Activated T-cell treated with anti-CD3 and anti-CD28 coated beads for 4 hours (primary cell): ENCODE measurements at regions not wholly inside any gene's neighbourhood (a gene's known extent, or its start where the extent isn't known, plus 50 kb on each side); places are given as distances from the start of the nearest gene placed in this dataset.
"Not testable (repeated sequence)": the region's sequence is repeated elsewhere in the genome, so short reads cannot be mapped to it uniquely, and the experiment has no call there.

ENCODE experiments used
- DNase-seq: peaks from one replicate; pipeline ENCODE4 v3.0.0-alpha.2; 2020

DNA sequence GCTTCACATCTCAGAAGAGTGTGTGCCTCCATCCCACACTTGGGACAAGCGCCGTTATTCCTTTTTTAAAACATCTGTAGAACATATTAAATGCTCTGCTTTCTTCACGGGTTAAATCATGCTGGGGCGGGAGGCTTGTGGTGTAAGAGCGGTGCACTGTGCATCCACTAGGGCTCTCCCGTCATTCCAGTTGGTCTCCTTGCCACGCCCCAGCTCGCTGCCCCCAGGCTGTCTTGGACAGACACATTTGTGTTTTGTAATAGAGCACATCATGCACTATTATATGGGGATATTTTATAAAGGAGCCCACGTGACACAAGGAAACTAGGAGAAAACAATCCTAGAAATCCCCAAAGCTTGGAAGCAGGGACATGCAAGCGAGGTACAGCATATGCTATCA, 87.7 kb upstream of the PLGLB2 start:
- DNase-seq = not testable (repeated sequence)

DNA sequence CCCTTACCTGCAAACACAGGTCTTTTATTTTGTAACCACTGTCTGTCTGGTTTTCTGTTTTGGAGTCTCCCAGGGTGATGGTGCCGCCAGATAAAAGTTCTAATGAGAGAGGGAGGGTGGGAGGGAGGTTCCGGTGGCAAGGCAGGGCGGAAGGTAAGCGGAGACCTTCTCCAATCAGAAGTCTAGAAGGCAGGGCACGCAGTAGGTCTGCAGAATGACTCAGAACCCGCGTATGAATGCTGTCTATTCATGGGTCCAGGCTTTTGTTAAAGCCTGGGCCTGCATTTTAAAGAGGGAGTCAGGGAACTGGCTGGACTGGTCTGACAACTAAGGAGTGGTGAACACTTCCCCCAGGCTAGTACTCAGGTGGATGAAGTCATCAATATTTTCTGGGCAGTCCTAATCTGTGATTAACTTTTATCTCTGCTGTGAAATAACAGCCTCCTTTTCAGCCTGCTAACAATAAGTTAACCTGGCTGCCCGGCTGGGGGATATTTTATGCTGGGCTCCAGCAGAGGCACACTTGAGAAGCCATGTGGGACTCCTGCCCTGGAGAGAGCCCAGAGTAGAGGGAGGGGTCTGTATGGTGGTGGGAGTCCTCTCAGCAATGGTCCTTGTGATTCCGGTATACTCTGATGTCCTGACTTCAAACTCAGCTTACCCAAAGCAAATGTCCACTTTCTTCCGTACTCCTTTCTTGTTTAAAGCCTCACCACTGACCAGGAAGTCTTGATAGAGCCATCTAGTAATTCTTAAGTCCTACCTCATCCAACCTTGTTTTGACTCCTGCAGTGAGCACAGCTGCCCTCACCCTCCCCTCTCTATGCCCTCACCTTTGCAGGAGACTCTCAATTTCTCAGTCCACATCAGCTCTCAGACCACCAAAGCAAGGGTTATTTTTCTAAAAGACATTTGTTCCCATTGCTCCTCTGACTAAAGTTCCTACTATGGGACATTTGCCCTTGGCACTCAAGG, 85.3 kb upstream of the PLGLB2 start:
- DNase-seq = not testable (repeated sequence)

DNA sequence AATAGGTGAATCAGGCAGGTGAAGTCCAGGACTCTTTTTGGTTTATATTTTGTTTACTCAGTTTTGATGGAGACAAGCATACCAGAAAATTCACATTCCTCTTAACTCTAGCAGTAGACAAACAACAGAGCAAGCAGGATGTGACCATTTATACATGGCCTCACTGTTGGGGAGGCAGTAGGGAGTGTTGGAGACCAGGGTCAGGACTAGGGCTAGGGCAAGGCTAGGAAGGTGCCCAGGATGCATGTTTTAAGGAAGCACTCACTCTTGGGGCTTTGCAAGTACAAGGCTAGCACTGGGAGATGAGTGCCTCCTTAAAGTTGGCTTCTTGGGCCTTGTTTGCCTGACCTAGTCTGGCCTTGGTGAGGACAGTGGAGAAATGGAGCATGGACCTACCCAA, 84.5 kb upstream of the PLGLB2 start:
- DNase-seq = not testable (repeated sequence)

DNA sequence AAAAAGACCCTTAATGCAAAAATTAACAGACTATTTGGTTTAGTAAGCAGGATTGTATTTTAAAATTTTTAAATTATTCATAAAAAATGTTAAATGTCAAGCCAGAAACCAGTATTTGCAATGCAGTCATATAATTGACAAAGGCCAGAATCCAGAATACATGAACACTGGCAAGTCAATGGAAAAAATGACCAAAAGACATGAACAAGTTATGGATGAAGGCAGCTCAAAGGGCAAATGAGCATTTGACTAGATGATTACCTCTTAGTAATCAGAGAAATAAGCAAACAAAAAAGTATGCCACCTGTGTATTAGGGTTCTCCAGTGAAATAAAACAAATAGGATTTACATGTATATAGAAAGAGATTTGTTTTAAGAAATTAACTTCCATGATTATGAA, 80.9 kb upstream of the PLGLB2 start:
- not testable (repeated sequence) for DNase-seq

DNA sequence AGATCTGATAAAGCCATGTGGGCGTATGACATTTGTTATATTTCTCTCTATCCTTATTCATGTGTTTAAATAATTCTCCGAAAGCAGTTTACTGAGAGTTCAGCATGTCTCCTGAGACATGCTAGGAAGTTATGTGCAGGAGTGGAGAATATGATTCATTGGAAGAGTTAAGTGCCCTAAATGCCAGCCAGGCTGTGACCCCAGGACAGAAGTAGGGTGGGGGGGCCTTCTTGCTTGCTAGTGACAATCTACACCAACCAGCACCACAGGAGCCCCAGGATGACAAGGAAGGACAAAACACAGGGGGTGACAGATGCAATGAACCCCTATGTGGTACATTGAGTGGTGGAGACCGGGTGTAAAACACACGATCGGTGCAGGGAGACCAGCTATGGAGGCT, 79.5 kb upstream of the PLGLB2 start:
- not testable (repeated sequence) for DNase-seq

- DNase-seq = not testable (repeated sequence)
Observed at GRCh38 chr2:87669633-87670231, 78.2 kb upstream of the PLGLB2 start.

DNA sequence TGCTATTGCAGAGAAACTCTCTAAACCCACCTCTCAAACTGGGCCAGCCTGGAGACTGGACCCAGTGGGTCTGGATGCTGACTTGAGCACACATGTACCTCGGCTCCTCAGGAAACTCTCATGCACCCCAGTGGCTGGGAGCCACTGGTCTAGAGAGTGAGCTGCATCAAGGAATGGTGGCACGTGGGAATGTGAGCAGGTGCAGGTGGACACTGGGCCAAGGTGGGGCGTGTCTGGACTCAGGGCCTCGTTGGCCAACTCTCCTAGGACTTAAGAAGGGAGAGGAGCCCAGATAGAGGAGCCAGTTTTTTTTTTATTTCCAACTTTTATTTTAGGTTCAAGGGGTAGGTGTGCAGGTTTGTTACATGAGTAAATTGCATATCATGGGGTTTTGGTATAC, 75.5 kb upstream of the PLGLB2 start:
- DNase-seq = not testable (repeated sequence)

GRCh38 chr2:87674729-87675128, 73.2 kb upstream of the PLGLB2 start:
- DNase-seq = not testable (repeated sequence)

GRCh38 chr2:87675487-87675886, 72.4 kb upstream of the PLGLB2 start:
- DNase-seq = not testable (repeated sequence)

DNA sequence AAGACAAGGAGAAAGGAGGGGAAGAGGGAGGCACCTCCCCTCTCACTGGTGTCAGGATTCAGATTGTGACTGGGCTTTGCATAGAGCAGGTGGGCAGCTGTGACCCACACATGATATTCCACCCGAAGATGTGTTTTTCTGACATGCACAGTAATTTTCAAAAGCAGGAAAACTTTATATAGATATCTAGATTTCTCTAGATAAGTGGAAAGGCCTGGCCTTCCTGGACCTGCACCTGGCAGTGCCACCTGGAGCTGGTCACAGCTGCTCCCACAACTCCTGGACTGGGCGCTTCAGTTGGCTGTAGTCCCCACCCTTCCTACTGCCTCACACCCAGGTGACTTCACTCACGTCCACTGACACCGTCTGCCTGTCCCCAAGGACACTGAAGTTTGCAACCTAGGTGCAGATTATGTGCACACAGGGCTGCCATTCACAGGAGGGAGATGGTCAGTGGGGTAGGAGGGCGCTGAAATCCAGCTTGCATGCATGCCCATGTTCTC, 70.4 kb upstream of the PLGLB2 start:
- DNase-seq = not testable (repeated sequence)

DNA sequence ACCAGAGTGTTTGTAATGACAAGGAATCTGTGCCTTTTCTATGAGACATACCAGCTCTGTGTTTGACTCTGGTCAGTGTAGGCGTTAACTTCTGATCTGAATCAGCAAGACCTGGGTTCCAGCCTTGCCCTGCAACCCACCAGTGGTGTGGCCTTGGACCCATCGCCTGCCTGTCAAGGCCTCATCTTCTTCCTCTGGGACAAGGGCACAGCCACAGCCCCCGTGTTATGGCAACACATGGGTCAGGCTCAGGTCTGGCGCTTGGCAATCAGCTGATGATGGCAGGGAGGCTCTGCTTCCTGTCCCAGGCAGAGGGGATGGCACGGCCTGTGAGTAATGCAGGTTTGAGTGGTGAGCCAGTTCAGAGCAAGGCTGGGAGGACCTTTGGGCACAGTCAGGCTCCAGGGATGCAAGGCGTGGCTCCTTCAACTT, 69.1 kb upstream of the PLGLB2 start:
- DNase-seq = not testable (repeated sequence)

DNA sequence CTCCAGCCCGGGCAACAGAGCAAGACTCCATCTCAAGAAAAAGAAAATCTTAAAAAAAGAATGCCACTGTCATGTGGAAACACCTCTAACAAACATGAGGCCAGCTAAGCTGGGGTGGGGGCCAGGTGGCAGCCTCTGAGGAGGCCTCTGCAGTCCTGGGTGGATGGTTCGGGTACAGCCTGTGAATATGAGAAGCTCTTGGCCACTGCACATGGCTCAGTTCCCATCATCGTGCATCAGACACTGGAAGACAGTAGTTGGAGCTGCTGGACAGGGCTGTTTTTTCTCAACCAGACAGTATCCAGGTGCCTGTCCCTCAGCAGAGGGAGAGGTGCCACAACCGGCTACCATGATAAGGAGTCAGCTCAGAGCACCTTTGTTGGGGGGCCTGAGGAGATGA, 67.9 kb upstream of the PLGLB2 start:
- not testable (repeated sequence) for DNase-seq

DNA sequence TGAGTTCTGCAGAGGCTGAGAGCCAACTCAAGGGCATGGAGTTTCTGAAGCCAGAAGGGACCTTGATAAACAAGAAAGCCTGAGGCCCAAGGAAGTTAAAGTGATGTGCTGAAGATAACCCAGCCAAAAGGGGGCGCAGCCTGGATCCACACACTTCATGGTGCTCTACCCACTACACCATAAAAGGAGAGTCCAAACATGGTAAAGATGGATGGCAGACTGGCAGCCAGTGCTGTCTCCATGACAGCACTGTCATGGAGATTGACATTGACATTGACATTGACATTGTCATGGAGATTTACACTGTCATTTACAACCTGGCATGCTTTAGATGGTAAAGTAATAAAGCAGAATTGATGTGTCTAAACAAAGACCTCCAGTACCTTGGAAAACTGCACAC, 67.2 kb upstream of the PLGLB2 start:
- not testable (repeated sequence) for DNase-seq

DNA sequence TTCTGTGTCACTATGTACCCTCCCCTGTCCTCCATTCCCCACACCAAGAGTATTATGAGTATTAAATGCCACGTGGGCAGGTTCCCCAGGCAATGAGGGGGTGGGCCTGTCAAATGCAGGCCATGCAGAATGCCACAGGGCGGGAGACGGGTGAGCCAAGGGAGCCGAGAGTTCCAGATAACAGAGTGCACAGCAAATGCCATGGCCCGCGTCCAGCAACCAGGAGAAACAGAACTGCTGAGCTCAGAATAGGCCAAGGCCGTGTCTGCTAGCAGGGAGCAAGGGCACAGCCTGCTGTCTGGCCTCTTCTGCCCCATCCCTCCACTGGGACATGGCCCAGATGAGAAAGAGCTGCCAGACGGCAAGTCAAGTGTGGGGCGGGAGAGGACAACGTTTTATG, 64.4 kb upstream of the PLGLB2 start:
- not testable (repeated sequence) for DNase-seq

DNA sequence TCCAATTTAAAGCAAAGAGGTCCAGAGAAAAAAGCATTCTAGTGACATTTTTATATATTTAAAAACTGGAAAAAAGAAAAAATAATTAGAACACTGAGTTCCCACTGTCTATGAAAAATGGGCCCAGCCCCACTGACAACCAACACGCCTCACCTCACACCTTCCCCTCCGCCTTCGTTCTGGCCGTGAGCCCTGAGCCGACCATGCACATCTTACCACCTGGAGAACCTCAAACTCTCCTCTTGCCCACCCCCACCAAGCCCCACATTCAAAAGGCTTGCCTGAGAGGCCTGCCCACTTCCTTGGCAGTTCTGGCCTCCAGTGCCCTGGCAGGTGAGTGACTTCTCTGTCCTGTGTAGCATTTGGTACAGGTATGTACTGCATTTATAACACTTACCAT, 63.9 kb upstream of the PLGLB2 start:
- DNase-seq = not testable (repeated sequence)

DNA sequence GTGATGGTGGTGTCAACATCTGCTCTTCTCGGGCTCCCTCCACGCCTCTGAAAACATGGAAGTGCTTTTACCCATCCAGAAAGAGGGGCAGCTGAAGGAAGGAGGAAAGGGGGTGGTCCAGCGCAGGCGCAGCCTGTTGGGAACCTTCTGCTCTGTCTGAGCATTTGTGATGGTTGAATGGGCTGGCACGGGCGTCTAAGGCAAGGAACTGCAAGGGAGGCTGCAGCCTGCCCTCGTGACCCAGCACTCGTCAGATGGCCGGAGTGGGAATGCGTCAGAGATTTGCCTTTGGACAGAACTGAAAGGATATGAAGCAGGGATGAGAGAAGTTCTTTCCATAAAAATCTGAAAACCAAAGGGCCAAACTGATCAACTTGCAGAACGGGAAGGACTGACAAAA, 62.3 kb upstream of the PLGLB2 start:
- DNase-seq = not testable (repeated sequence)

- not testable (repeated sequence) for DNase-seq
Observed at GRCh38 chr2:87686873-87687549, 60.9 kb upstream of the PLGLB2 start.

DNA sequence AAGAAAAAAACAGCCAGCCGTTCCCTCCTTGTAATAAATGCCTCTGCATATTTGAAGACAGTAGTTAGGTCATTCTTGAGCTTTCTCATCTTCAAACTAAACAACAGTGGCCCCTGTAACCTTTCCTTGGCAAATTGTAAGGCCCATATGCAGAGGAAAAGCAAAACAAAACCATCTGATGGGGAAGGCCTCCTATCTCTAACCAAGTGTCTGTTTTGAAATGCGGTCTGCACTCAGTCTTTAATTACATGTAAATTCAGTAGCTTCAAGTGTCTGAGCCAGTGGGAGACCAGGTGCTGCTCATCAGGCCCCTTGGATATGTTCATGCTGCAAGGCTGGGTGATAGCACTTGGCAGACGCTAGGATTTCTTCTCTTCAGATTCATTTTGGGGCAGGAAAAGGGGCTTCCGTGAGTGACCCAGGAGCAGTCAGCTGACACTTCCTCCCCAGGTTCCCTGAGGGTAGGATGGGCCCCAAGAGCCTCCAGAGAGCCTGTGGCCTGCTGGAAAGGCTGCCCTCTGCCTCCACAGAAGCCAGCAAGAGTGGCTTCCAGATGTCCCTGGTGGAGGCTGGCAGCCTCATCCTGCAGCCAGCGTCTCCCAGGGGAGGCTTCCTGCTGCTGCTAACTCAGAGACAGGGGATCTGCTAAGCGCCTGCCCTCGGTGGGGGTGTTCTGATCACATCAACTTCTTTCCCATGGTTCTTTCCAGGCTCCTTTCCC, 60.2 kb upstream of the PLGLB2 start:
- DNase-seq = not testable (repeated sequence)

- DNase-seq = not testable (repeated sequence)
Observed at GRCh38 chr2:87691899-87692592, 55.8 kb upstream of the PLGLB2 start.

- DNase-seq = not testable (repeated sequence)
Observed at GRCh38 chr2:87692914-87693313, 55.0 kb upstream of the PLGLB2 start.

GRCh38 chr2:87693882-87694281, 54.0 kb upstream of the PLGLB2 start:
- not testable (repeated sequence) for DNase-seq
